ENCODE measurements at regions not wholly inside any gene's neighbourhood (a gene's known extent, or its start where the extent isn't known, plus 50 kb on each side); places are given as distances from the start of the nearest gene placed in this dataset.

GRCh38 chr5:61820836-61821235, 485.2 kb upstream of the KIF2A start:
- TF ChIP-seq CTCF (IDR thresholded peaks at IDR 0.05) (no peak), POLR2A (IDR thresholded peaks at IDR 0.05) (no peak)

Measured in testis (tissue), 2 donors.